GM12892 (cell line): ENCODE measurements at regions not wholly inside any gene's neighbourhood (a gene's known extent, or its start where the extent isn't known, plus 50 kb on each side); places are given as distances from the start of the nearest gene placed in this dataset.
"Not testable (repeated sequence)": the region's sequence is repeated elsewhere in the genome, so short reads cannot be mapped to it uniquely, and the experiment has no call there.

Experiments
- DNase-seq: peaks from one replicate; pipeline ENCODE4 v3.0.0; 2011; ENCODE audit not compliant: insufficient read length
- FAIRE-seq: peaks from 2 replicates; lab custom pipeline; 2011; peaks lifted over from hg19 to GRCh38; lab: Jason Lieb, UNC
- POLR2A ChIP-seq: IDR thresholded peaks from 2 replicates; pipeline ENCODE4 v1.6.1; 2011; ENCODE audit warnings: low read depth, low read length, control low read depth
- POLR2AphosphoS5 ChIP-seq: IDR thresholded peaks from 2 replicates; pipeline ENCODE4 v1.6.1; 2011; ENCODE audit warnings: low read depth, low read length, control low read depth
- TAF1 ChIP-seq: IDR thresholded peaks from 2 replicates; pipeline ENCODE4 v1.6.1; 2011; ENCODE audit warnings: low read depth, mild to moderate bottlenecking, control low read depth, low read length, borderline replicate concordance

DNA sequence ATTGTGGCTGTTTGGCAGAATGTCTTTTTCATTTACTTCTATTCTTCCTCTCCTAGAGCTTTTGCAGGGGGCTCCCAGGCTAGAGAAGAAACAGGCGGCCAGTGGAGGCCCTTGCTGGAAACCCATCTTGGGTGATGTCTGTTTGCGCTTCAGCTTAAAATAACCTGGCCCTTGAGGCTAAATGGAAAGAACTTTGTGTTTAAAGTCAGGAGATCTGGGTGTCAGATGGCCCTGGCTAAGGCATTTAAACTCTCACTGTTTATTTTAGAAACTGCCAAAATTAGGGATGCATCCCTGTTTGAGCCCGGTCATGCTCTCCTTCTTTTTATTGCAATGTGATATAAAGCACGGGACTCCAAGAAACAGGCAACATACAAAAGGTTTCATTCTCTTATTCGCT, 118.4 kb upstream of the RMP24 start:
- DNase-seq = no peak
- no peak for TF ChIP-seq POLR2A
- no peak for TF ChIP-seq POLR2AphosphoS5
- FAIRE-seq = no peak

GRCh38 chr18:35856178-35856577, 116.3 kb upstream of the RMP24 start:
- FAIRE-seq = no peak
- no peak for DNase-seq
- no peak for TF ChIP-seq POLR2AphosphoS5
- no peak for TF ChIP-seq TAF1
- TF ChIP-seq POLR2A = no peak

DNA sequence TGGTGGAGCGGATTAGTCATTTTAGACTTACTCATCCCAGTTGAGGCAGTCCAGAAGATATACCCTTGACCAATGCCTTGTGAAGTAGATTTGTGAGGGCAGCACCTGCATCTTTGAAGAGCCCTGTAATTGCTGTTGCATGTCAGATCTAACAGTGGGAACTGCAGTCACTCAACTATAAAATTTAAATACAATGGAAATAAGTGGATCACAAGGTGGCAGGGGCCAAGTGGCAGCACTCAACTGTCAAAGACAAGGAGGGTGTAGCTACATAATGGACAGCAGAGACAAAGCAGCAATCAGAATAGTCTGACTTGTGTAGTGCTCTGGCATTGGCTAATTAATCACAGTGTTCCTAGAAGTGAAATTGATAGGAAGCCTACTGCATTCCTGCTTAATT, 115.8 kb upstream of the RMP24 start:
- not testable (repeated sequence) for DNase-seq, FAIRE-seq

DNA sequence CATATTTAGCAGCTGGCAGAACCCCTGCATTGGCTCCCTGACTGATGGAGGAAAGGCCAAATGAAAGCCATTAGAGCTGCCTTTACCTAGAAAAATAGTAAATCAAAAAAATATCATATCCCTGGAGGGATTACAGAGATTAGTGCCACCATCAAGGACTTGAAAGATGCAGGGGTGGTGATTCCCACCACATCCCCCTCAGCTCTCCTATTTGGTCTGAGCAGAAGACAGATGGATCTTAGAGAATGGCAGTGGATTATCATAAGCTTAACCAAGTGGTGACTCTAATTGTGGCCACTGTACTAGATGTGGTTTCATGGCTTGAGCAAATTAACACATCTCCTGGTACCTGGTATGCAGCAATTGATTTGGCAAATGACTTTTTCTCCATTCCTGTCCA, 114.9 kb upstream of the RMP24 start:
- not testable (repeated sequence) for DNase-seq, FAIRE-seq

GRCh38 chr18:35861367-35862118, 110.9 kb upstream of the RMP24 start:
- no peak for DNase-seq
- TF ChIP-seq POLR2A (no peak), TAF1 (no peak)
- FAIRE-seq = no peak

GRCh38 chr18:35862119-35862640, 110.3 kb upstream of the RMP24 start:
- FAIRE-seq (no peak), DNase-seq (no peak)
- TF ChIP-seq POLR2AphosphoS5 (no peak), TAF1 (no peak), POLR2A (no peak)

GRCh38 chr18:35864916-35865315, 107.6 kb upstream of the RMP24 start:
- FAIRE-seq = no peak
- no peak for DNase-seq

DNA sequence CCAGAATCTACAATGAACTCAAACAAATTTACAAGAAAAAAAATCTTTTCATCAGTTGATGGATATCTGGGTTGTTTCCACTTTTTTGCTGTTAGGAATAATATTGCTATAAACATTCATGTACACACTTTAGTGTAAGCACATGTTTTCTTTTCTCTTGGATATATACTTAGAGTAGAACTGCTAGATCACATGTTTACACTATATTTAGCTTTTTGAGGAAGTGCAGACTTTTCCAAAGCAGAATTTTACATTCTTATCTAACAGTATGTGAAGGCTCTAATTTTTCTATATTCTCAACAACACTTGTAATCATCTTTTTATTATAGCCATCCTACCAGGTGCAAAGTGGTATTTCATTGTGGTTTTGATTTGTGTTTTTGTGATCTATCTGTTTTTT, 103.6 kb upstream of the RMP24 start:
- FAIRE-seq (no peak), DNase-seq (no peak)
- no peak for TF ChIP-seq TAF1

More at GRCh38 chr18:35864916-35865315, 107.6 kb upstream of the RMP24 start:
- no peak for TF ChIP-seq POLR2A
- no peak for TF ChIP-seq POLR2AphosphoS5
- no peak for TF ChIP-seq TAF1

DNA sequence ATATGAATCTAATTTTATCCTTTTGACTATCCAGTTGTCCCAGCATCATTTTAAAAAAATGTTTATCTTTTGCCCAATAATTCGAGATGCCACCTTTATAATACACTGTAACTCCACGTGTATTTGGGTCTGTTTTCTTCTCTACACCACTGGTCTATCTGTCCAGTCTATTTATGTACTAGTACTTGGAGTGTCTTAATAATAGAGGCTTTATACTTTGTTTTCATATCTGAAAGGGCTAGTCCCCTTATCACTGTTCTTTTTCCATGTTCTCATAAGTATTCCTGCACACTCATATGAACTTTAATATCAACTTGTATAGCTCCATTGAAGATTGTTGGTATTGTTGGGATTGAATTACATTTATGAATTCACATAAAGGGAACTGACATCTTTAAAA, 101.1 kb upstream of the RMP24 start:
- TF ChIP-seq POLR2AphosphoS5 (no peak), POLR2A (no peak), TAF1 (no peak)
- FAIRE-seq = no peak
- no peak for DNase-seq

GRCh38 chr18:35875566-35875965, 96.9 kb upstream of the RMP24 start:
- DNase-seq = no peak
- FAIRE-seq = no peak
- TF ChIP-seq POLR2AphosphoS5 (no peak), TAF1 (no peak), POLR2A (no peak)

DNA sequence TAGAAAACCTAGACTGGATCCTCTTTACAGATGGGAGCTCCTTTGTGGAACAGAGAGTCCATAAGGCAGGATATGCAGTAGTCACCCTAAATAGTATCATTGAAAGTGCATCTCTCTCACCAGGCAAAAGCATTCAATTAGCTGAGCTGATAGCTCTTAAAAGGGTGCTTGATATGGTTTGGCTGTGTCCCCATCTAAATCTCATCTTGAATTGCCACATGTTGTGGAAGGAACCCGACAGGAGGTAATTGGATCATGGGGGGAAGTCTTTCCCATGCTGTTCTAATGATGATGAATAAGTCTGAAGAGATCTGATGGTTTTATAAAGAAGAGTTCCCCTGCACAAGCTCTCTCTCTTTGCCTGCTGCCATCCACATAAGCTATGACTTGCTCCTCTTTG, 96.2 kb upstream of the RMP24 start:
- DNase-seq (no peak), FAIRE-seq (no peak)
- TF ChIP-seq TAF1 = no peak
- TF ChIP-seq POLR2A = no peak
- no peak for TF ChIP-seq POLR2AphosphoS5

- DNase-seq (no peak), FAIRE-seq (no peak)
- TF ChIP-seq TAF1 (no peak), POLR2A (no peak), POLR2AphosphoS5 (no peak)
Observed at GRCh38 chr18:35880788-35881455, 91.6 kb upstream of the RMP24 start.
